ENCODE measurements at regions not wholly inside any gene's neighbourhood (a gene's known extent, or its start where the extent isn't known, plus 50 kb on each side); places are given as distances from the start of the nearest gene placed in this dataset.

DNA sequence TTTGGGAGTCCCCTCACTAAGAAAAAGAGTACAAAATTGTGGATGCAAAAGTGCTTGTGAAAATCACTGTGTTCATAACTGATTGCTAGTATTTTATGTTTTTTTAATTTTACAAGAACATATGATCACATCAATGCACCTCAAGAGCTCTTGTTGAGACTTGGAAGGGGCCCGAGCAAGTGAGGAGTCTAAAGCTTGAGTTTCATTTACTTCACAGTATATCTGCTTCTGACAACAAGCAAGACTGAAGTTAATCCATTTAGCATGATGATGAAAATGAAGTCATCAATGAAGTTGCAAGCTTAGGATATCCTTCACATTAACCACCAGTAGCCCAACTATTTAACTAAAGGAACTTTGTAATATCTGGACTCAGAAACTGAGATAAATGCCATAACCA is 182.5 kb upstream of the DIO2 start:
- H3K4me1 Mint-ChIP-seq: no peaks in the 10 kb centered on the region
- H3K4me1 ChIP-seq (ENCODE audit: insufficient read depth, low read length): no peaks in the 10 kb centered on the region
- H3K27ac ChIP-seq (ENCODE audit: low read depth, low read length): no peak overlapping the region
- H3K9me3 Mint-ChIP-seq: peaks cover 3 to 23% (median 7%) of the 10 kb centered on the region in 8 donors
- DNase-seq: no peak
- no peak overlapping the region for H3K27ac Mint-ChIP-seq
- no peak overlapping the region for H3K4me3 Mint-ChIP-seq
- no peaks in the 10 kb centered on the region for H3K36me3 Mint-ChIP-seq
- ChIA-PET POLR2A (ENCODE audit: partially characterized antibody) (no interaction called here), CTCF (ENCODE audit: partially characterized antibody) (no interaction called here)
- no peaks in the 10 kb centered on the region for H3K27me3 Mint-ChIP-seq
- H3K4me3 ChIP-seq (ENCODE audit: low read length in 2 of 2): no peak overlapping the region
- H3K27me3 ChIP-seq (ENCODE audit: insufficient read depth, low read length): no peaks in the 10 kb centered on the region
- H3K36me3 ChIP-seq (ENCODE audit: insufficient read depth, low read length): no peaks in the 10 kb centered on the region
- H3K9me3 ChIP-seq (ENCODE audit: control insufficient read depth in 1 of 2, low read length in 2 of 2): no peaks in the 10 kb centered on the region
- intact Hi-C loops (cut with micrococcal nuclease): no loop called here

DNA sequence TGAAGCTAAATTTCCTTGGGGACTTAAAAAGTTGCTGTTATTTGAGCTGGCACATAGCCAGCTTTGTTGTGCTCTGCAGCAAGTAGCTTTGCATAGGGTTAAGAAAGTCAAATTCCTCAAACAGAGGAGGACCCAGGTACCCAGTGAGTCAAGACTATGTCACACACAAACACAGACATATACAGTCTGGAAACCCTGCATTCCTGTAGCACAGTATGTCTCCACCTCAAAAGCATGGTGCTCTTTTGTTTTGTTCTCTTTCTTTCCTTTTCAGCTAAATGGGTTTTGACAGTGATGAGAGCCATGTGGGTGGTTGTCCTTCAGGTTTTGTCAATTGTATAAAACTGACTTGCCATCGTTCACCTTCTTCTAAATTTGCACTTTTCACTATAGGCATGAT is 179.6 kb upstream of the DIO2 start:
- no peaks in the 10 kb centered on the region for H3K27me3 ChIP-seq (ENCODE audit: insufficient read depth, low read length)
- H3K4me3 ChIP-seq (ENCODE audit: low read length in 2 of 2): no peak overlapping the region
- no peaks in the 10 kb centered on the region for H3K36me3 ChIP-seq (ENCODE audit: insufficient read depth, low read length)
- ChIA-PET CTCF (ENCODE audit: partially characterized antibody) (interaction anchor here (1.2 kb wide), 1 partner anchor 14 kb away, joined by 3 read pairs; no protein-coding TSS in a partner anchor), POLR2A (ENCODE audit: partially characterized antibody) (no interaction called here)
- no peak overlapping the region for H3K4me3 Mint-ChIP-seq
- H3K9me3 Mint-ChIP-seq: peaks cover 0 to 7% (median 1%) of the 10 kb centered on the region in 8 donors
- intact Hi-C loops (cut with micrococcal nuclease): no loop called here
- H3K9me3 ChIP-seq (ENCODE audit: control insufficient read depth in 1 of 2, low read length in 2 of 2): no peaks in the 10 kb centered on the region
- no peaks in the 10 kb centered on the region for H3K4me1 ChIP-seq (ENCODE audit: insufficient read depth, low read length)
- no peaks in the 10 kb centered on the region for H3K4me1 Mint-ChIP-seq
- no peak for DNase-seq
- H3K27ac Mint-ChIP-seq: no peak overlapping the region
- H3K36me3 Mint-ChIP-seq: no peaks in the 10 kb centered on the region
- H3K27ac ChIP-seq (ENCODE audit: low read depth, low read length): no peak overlapping the region
- no peaks in the 10 kb centered on the region for H3K27me3 Mint-ChIP-seq

DNA sequence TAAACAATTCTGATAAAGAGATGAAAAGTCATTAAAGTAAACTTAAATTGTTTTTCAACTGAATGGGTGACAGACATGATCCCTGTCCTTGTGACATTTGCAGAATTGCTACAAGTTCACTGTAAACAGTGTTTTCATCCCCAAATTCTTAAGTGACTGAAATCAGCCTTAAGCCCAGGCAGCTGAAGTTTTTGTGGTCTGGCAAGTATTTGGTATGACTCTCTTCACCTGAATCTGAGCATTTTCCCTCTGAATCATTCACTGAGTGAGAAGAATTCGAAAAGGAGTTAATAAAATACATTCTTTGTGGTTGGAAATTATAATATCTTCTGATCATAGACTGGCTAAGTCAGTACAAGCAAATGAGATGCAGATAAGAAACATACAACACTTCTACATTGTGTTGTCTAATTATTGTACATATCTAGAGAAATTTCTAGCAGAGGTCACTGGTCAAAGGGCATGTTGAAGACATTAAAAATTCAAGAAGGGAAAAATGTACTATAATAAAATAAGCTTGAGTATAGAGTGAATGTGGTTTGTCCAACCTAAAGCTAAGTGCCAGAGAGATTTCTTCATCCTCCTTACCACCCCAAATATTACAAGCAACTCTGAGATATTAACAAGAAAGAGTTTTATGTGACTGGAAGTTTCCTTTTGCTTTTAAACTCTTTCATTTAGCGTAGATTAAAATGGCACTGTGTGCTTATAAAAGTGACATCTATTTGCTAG is 177.8 kb upstream of the DIO2 start:
- intact Hi-C loops (cut with micrococcal nuclease): no loop called here

DNA sequence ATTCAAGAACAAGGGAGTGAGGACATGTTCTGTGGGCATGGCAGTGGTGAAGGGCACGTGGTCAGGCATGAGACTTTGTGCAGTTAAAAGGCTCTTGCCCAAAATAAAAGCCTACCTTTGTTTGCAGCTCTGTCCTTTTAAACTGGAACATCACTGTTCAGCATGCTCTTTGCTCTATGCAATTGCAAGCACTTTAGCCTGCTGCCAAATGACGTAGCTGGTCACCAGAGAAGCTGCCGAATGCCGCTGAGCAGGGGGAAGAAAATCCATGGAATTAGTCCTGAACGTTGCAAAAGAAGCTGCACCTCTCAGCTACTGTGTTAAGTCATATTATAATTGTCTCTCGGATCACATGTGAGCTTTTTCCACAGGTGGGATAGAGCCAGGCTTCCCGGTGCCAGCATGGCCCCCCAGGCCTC is 176.3 kb upstream of the DIO2 start:
- Mint-ChIP-seq H3K27ac (no peak overlapping the region), H3K4me1 (no peaks in the 10 kb centered on the region), H3K9me3 (peaks cover 0 to 6% (median 0%) of the 10 kb centered on the region in 8 donors), H3K36me3 (no peaks in the 10 kb centered on the region), H3K27me3 (no peaks in the 10 kb centered on the region), H3K4me3 (no peak overlapping the region)
- DNase-seq: no peak
- H3K9me3 ChIP-seq (ENCODE audit: control insufficient read depth in 1 of 2, low read length in 2 of 2): no peaks in the 10 kb centered on the region
- no peak overlapping the region for H3K4me3 ChIP-seq (ENCODE audit: low read length in 2 of 2)
- no peak overlapping the region for H3K27ac ChIP-seq (ENCODE audit: low read depth, low read length)
- H3K27me3 ChIP-seq (ENCODE audit: insufficient read depth, low read length): no peaks in the 10 kb centered on the region
- POLR2A ChIA-PET (ENCODE audit: partially characterized antibody): no interaction called here
- H3K4me1 ChIP-seq (ENCODE audit: insufficient read depth, low read length): no peaks in the 10 kb centered on the region
- intact Hi-C loops (cut with micrococcal nuclease): no loop called here
- CTCF ChIA-PET (ENCODE audit: partially characterized antibody): no interaction called here
- no peaks in the 10 kb centered on the region for H3K36me3 ChIP-seq (ENCODE audit: insufficient read depth, low read length)

More for the DNA sequence above, 177.8 kb upstream of the DIO2 start:
- H3K9me3 ChIP-seq (ENCODE audit: control insufficient read depth in 1 of 2, low read length in 2 of 2): no peaks in the 10 kb centered on the region
- no peaks in the 10 kb centered on the region for H3K27me3 Mint-ChIP-seq
- no peaks in the 10 kb centered on the region for H3K4me1 Mint-ChIP-seq
- H3K36me3 ChIP-seq (ENCODE audit: insufficient read depth, low read length): no peaks in the 10 kb centered on the region
- H3K4me3 ChIP-seq (ENCODE audit: low read length in 2 of 2): no peak overlapping the region
- POLR2A ChIA-PET (ENCODE audit: partially characterized antibody): no interaction called here
- H3K27me3 ChIP-seq (ENCODE audit: insufficient read depth, low read length): no peaks in the 10 kb centered on the region
- no peaks in the 10 kb centered on the region for H3K36me3 Mint-ChIP-seq
- H3K4me3 Mint-ChIP-seq: no peak overlapping the region
- peaks cover 0 to 6% (median 0%) of the 10 kb centered on the region in 8 donors for H3K9me3 Mint-ChIP-seq
- no peaks in the 10 kb centered on the region for H3K4me1 ChIP-seq (ENCODE audit: insufficient read depth, low read length)
- no peak overlapping the region for H3K27ac Mint-ChIP-seq
- DNase-seq: no peak
- no peak overlapping the region for H3K27ac ChIP-seq (ENCODE audit: low read depth, low read length)
- CTCF ChIA-PET (ENCODE audit: partially characterized antibody): no interaction called here

DNA sequence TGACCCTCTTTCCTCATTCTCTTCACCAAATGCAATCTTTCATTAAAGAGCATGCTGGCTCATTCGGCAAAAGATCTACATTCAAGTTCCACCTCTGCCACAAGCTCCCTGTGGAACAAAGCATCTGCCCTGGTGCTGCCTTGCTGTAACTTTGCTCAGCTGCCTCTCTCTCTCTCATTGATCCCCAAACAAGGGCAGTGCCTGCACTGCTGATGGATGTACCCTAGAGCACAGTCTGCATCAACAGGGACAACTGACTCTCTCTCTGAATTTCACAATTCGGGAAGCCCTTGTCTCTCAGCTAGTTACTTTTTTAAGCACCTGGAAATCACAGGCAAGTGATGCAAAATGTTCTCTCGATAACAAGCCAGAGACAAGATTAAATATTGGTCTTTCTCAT is 174.0 kb upstream of the DIO2 start:
- POLR2A ChIA-PET (ENCODE audit: partially characterized antibody): no interaction called here
- no peak for DNase-seq
- no peak overlapping the region for H3K27ac Mint-ChIP-seq
- H3K27me3 Mint-ChIP-seq: no peaks in the 10 kb centered on the region
- H3K4me1 ChIP-seq (ENCODE audit: insufficient read depth, low read length): no peaks in the 10 kb centered on the region
- no peaks in the 10 kb centered on the region for H3K36me3 Mint-ChIP-seq
- no peak overlapping the region for H3K4me3 Mint-ChIP-seq
- intact Hi-C loops (cut with micrococcal nuclease): no loop called here
- H3K9me3 ChIP-seq (ENCODE audit: control insufficient read depth in 1 of 2, low read length in 2 of 2): no peaks in the 10 kb centered on the region
- H3K9me3 Mint-ChIP-seq: peaks cover 0 to 6% (median 0%) of the 10 kb centered on the region in 8 donors
- CTCF ChIA-PET (ENCODE audit: partially characterized antibody): no interaction called here
- no peak overlapping the region for H3K4me3 ChIP-seq (ENCODE audit: low read length in 2 of 2)
- no peaks in the 10 kb centered on the region for H3K36me3 ChIP-seq (ENCODE audit: insufficient read depth, low read length)
- no peaks in the 10 kb centered on the region for H3K4me1 Mint-ChIP-seq
- H3K27me3 ChIP-seq (ENCODE audit: insufficient read depth, low read length): no peaks in the 10 kb centered on the region
- H3K27ac ChIP-seq (ENCODE audit: low read depth, low read length): no peak overlapping the region

DNA sequence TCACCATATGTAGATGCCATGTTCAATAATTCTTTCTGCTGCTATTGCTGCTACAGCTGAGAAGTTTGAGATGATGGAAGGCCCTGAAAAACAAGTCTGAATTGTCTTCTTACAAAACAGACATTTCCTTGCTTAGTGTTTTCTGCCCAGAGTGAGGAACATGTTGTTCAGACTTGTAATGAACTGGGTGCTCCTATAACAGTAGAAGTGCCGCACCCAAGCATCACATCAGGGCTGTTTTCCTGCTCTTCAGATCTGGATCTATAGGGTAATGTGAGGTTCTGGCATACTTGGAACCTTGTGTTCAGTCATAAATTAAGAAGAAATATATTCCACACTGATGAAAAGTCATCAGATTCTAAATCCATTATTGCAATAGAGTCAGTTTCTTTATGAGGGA is 171.9 kb upstream of the DIO2 start:
- no peaks in the 10 kb centered on the region for H3K4me1 ChIP-seq (ENCODE audit: insufficient read depth, low read length)
- CTCF ChIA-PET (ENCODE audit: partially characterized antibody): no interaction called here
- H3K4me3 ChIP-seq (ENCODE audit: low read length in 2 of 2): no peak overlapping the region
- intact Hi-C loops (cut with micrococcal nuclease): no loop called here
- Mint-ChIP-seq H3K27me3 (no peaks in the 10 kb centered on the region), H3K36me3 (no peaks in the 10 kb centered on the region), H3K4me3 (no peak overlapping the region), H3K4me1 (no peaks in the 10 kb centered on the region), H3K27ac (no peak overlapping the region), H3K9me3 (peaks cover 0 to 6% (median 0%) of the 10 kb centered on the region in 8 donors)
- H3K27ac ChIP-seq (ENCODE audit: low read depth, low read length): no peak overlapping the region
- no peaks in the 10 kb centered on the region for H3K27me3 ChIP-seq (ENCODE audit: insufficient read depth, low read length)
- no peaks in the 10 kb centered on the region for H3K36me3 ChIP-seq (ENCODE audit: insufficient read depth, low read length)
- POLR2A ChIA-PET (ENCODE audit: partially characterized antibody): no interaction called here
- DNase-seq: no peak
- no peaks in the 10 kb centered on the region for H3K9me3 ChIP-seq (ENCODE audit: control insufficient read depth in 1 of 2, low read length in 2 of 2)

DNA sequence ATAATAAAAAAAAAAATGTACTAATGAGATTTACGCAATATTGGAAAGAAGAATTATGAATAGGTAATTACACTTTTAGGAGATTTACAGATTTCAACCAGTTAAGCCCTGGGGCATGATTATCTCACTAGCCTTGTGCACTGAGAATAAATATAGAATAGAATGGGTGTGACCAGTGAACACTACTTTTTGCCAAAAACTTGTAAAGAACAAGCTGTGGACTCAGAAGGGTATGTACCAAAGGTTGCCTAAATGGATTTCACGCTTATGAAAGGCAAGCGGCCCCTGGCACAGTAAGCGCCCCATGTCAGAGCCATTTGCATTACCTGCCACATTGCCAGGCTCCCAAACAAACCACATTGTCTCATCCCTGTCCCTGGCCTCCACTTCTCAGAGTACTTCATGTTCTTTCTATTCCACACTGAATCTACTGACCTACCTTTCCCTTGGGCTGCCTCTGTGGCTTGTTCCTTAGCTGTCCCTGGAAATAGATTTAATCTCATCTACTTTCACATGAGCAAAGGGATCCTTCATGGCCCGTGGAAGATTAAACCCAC is 170.6 kb upstream of the DIO2 start:
- H3K4me1 ChIP-seq (ENCODE audit: insufficient read depth, low read length): no peaks in the 10 kb centered on the region
- POLR2A ChIA-PET (ENCODE audit: partially characterized antibody): interaction anchor here (0.6 kb wide), 1 partner anchor 162 kb away, joined by 4 read pairs; no protein-coding TSS in a partner anchor
- no peak overlapping the region for H3K4me3 Mint-ChIP-seq

More for the DNA sequence above, 170.6 kb upstream of the DIO2 start:
- no peaks in the 10 kb centered on the region for H3K4me1 Mint-ChIP-seq
- no peak overlapping the region for H3K4me3 ChIP-seq (ENCODE audit: low read length in 2 of 2)
- no peak for DNase-seq
- no peaks in the 10 kb centered on the region for H3K27me3 Mint-ChIP-seq
- intact Hi-C loops (cut with micrococcal nuclease): no loop called here
- no peaks in the 10 kb centered on the region for H3K9me3 ChIP-seq (ENCODE audit: control insufficient read depth in 1 of 2, low read length in 2 of 2)
- H3K36me3 Mint-ChIP-seq: no peaks in the 10 kb centered on the region
- no peaks in the 10 kb centered on the region for H3K36me3 ChIP-seq (ENCODE audit: insufficient read depth, low read length)
- no peak overlapping the region for H3K27ac Mint-ChIP-seq
- no peak overlapping the region for H3K27ac ChIP-seq (ENCODE audit: low read depth, low read length)
- no peaks in the 10 kb centered on the region for H3K27me3 ChIP-seq (ENCODE audit: insufficient read depth, low read length)
- peaks cover 0 to 6% (median 0%) of the 10 kb centered on the region in 8 donors for H3K9me3 Mint-ChIP-seq
- CTCF ChIA-PET (ENCODE audit: partially characterized antibody): no interaction called here

Data from CD4-positive, alpha-beta memory T cell (primary cell).